Glutamatergic neuron (in vitro differentiated cells): ENCODE measurements at regions not wholly inside any gene's neighbourhood (a gene's known extent, or its start where the extent isn't known, plus 50 kb on each side); places are given as distances from the start of the nearest gene placed in this dataset.

Experiments
- DNase-seq: peaks from one replicate; pipeline ENCODE4 v3.0.0; 2022
- H3K27ac Mint-ChIP-seq: one replicate; pipeline ENCODE4 v1.8.0; 2020; ENCODE audit warnings: mild to moderate bottlenecking, mixed read lengths, inconsistent platforms; ENCODE audit not compliant: unreplicated experiment
- H3K27me3 Mint-ChIP-seq: one replicate; pipeline ENCODE4 v1.8.0; 2020; ENCODE audit warnings: mild to moderate bottlenecking, moderate library complexity, mixed read lengths, inconsistent platforms; ENCODE audit not compliant: unreplicated experiment
- H3K36me3 Mint-ChIP-seq: one replicate; pipeline ENCODE4 v1.8.0; 2020; ENCODE audit warnings: mild to moderate bottlenecking, mixed read lengths, inconsistent platforms; ENCODE audit not compliant: unreplicated experiment
- H3K4me1 Mint-ChIP-seq: one replicate; pipeline ENCODE4 v1.8.0; 2020; ENCODE audit warnings: mild to moderate bottlenecking, low read depth, mixed read lengths, inconsistent platforms; ENCODE audit not compliant: unreplicated experiment
- H3K4me3 Mint-ChIP-seq: one replicate; pipeline ENCODE4 v1.8.0; 2020; ENCODE audit warnings: mild to moderate bottlenecking, mixed read lengths, inconsistent platforms; ENCODE audit not compliant: unreplicated experiment
- H3K9me3 Mint-ChIP-seq: one replicate; pipeline ENCODE4 v1.8.0; 2020; ENCODE audit warnings: mild to moderate bottlenecking, moderate library complexity, mixed read lengths, inconsistent platforms; ENCODE audit not compliant: unreplicated experiment
- TF ChIP-seq, protein P1 (sequence below): fragments of 200-600 bp; sonication (generic); IDR thresholded peaks from one replicate; pipeline ENCODE4 v1.5.0; 2021; ENCODE audit not compliant: partially characterized antibody, unreplicated experiment

DNA sequence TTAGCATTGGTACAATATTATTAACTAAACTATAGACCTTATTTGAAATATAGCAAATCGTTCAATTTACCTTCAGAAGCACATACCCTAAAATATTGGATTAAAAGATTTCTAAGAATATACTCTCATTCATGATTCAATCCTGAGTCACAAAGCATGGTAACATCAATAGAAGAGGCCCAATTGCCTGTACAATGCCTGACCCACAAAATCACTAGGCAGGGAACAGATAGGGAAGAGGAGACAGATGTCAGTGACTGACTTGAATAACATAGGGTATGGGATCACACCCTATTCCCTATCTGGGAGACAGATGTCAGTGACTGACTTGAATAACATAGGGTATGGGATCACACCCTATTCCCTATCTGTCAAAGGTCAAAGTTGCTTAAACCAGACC, 611.6 kb upstream of the VRK2 start:
- Mint-ChIP-seq H3K27ac (peak overlapping the region; percentile 92), H3K9me3 (peaks cover 5% of the 10 kb centered on the region), H3K4me3 (no peak overlapping the region), H3K4me1 (peaks cover 35% of the 10 kb centered on the region), H3K36me3 (no peaks in the 10 kb centered on the region), H3K27me3 (peaks cover 5% of the 10 kb centered on the region)
- TF ChIP-seq, protein P1, sequence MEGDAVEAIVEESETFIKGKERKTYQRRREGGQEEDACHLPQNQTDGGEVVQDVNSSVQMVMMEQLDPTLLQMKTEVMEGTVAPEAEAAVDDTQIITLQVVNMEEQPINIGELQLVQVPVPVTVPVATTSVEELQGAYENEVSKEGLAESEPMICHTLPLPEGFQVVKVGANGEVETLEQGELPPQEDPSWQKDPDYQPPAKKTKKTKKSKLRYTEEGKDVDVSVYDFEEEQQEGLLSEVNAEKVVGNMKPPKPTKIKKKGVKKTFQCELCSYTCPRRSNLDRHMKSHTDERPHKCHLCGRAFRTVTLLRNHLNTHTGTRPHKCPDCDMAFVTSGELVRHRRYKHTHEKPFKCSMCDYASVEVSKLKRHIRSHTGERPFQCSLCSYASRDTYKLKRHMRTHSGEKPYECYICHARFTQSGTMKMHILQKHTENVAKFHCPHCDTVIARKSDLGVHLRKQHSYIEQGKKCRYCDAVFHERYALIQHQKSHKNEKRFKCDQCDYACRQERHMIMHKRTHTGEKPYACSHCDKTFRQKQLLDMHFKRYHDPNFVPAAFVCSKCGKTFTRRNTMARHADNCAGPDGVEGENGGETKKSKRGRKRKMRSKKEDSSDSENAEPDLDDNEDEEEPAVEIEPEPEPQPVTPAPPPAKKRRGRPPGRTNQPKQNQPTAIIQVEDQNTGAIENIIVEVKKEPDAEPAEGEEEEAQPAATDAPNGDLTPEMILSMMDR = no peak
- no peak for DNase-seq

DNA sequence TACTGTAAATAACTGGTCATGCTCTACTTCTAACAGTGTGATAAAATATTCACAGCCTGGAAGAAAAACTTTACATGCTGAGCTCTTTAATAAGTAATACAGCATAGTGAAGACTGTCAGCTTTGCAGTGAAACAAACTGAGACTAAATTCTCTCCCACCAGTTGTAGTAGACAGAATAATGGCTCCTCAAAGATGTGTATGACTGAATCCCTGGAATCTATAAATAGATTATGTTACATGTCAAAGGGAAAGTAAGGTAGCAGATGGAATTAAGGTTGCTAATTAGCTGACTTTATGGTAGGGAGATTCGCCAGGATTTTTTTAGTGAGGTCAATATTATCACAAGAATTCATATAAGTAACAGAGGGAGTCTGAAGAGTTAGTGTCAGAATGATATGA, 609.5 kb upstream of the VRK2 start:
- TF ChIP-seq, protein P1 = no peak
- no peaks in the 10 kb centered on the region for H3K36me3 Mint-ChIP-seq
- H3K4me3 Mint-ChIP-seq = no peak overlapping the region
- H3K9me3 Mint-ChIP-seq = peaks cover 5% of the 10 kb centered on the region
- peak overlapping the region; percentile 86 for H3K27ac Mint-ChIP-seq
- DNase-seq = no peak
- H3K4me1 Mint-ChIP-seq = peaks cover 32% of the 10 kb centered on the region
- H3K27me3 Mint-ChIP-seq = peaks cover 5% of the 10 kb centered on the region

DNA sequence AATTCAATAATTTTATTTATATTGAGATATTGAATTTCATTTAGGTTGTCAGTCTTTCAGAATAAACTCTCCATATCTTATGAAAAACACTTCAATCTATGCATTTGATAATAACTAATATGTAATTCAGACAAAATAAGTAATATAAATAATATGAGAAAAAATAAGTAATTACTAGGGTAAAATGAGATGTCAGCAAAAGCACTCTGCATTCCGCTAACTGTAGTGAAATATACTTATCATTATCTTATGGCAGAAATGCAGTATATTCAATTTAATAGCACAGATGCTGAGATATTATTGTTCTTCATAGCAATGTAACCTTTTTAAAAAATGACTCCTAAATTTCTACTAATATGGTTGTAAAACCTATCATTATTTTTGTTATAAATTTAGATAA, 606.2 kb upstream of the VRK2 start:
- no peaks in the 10 kb centered on the region for H3K36me3 Mint-ChIP-seq
- H3K9me3 Mint-ChIP-seq = peaks cover 2% of the 10 kb centered on the region
- H3K27me3 Mint-ChIP-seq = no peaks in the 10 kb centered on the region
- TF ChIP-seq, protein P1 = no peak
- DNase-seq = no peak
- H3K27ac Mint-ChIP-seq = no peak overlapping the region
- H3K4me3 Mint-ChIP-seq = no peak overlapping the region
- peaks cover 20% of the 10 kb centered on the region for H3K4me1 Mint-ChIP-seq

DNA sequence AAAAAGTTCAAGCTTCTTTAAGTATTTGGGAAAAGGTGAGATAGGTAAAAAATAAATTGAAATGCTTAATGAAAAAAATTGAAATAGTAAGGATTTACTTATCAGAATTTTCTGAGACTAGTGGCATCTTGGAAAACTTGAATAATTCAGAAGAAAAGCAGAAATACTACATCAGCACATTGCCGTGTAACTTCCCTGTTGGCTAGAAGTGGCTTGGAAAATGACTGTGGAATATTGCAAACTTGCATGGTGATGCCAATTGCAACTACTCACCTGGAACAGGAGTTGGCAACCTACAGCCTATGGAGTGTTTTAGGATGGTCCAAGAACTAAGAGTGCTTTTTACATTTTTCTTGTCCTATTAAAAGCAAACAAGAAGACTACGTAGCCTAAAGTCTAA, 603.5 kb upstream of the VRK2 start:
- Mint-ChIP-seq H3K4me1 (peaks cover under 1% of the 10 kb centered on the region), H3K27ac (no peak overlapping the region), H3K9me3 (peaks cover 2% of the 10 kb centered on the region), H3K4me3 (no peak overlapping the region), H3K36me3 (no peaks in the 10 kb centered on the region), H3K27me3 (no peaks in the 10 kb centered on the region)
- DNase-seq = no peak
- TF ChIP-seq, protein P1 = no peak

DNA sequence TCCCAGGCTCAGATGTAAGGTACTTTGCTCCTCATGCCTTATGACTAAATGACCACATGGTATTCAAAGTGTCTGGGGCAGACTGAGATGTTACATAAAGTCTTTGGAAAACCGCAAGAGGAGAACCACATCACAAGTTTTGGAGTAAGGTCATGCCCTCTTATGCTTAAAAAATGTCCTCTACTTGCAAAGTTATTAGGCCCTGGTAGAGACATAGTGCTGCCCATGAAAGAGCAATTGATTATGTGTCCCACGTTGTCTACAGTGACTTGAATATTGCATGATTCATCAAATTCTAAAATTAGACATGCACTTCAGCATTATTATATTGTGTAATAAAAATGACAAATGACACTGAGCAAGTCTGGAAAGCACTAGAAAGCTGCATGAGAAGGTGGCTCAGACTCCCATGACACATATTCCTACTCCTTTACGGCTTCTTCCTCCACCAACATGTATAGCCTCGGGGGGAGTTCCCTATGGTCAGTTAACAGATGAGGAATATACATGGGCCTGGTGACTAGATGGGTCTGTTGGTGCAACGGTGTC, 602.6 kb upstream of the VRK2 start:
- TF ChIP-seq, protein P1 = no peak
- Mint-ChIP-seq H3K27ac (no peak overlapping the region), H3K4me1 (no peaks in the 10 kb centered on the region), H3K4me3 (no peak overlapping the region), H3K36me3 (no peaks in the 10 kb centered on the region), H3K27me3 (no peaks in the 10 kb centered on the region), H3K9me3 (peaks cover 2% of the 10 kb centered on the region)
- DNase-seq = no peak
